SK-N-SH (cell line): ENCODE measurements at regions not wholly inside any gene's neighbourhood (a gene's known extent, or its start where the extent isn't known, plus 50 kb on each side); places are given as distances from the start of the nearest gene placed in this dataset.

Experiments
- CTCF ChIA-PET: fragments of 300-600, 350-600 bp; formaldehyde crosslinking; extraction: SDS; loops from one replicate; lab custom pipeline; 2021; lab: Yijun Ruan, JAX
- POLR2A ChIA-PET: fragments of 350-600 bp; sonication (Branson Sonifier 250); formaldehyde crosslinking; extraction: SDS; loops from one replicate; lab custom pipeline; 2020; ENCODE audit warnings: antibody characterized with exemption, inconsistent platforms; lab: Yijun Ruan, JAX
- DNase-seq: peaks from one replicate; pipeline ENCODE4 v3.0.0; 2012
- H2AFZ ChIP-seq: fragments of 200-600 bp; sonication (generic); 2 replicates; pipeline ENCODE4 v1.8.1; 2016; ENCODE audit warnings: antibody characterized with exemption, mild to moderate bottlenecking, low read depth
- H3F3A ChIP-seq: fragments of 200-600 bp; sonication (generic); replicated peaks from 2 replicates; pipeline ENCODE3; 2016; ENCODE audit warnings: antibody characterized with exemption, mild to moderate bottlenecking; ENCODE audit not compliant: insufficient read depth
- H3K27ac ChIP-seq, 2 experiments: fragments of 200-500 bp in 1 of 2; fragments of 200-600 bp in 1 of 2; sonication (Bioruptor generic) in 1 of 2; sonication (generic), shearing (Covaris generic) in 1 of 2; 2 replicates each; pipeline versions ENCODE4 v1.5.1 to v1.6.1; 2014 to 2016; ENCODE audit warnings: low read depth in 2 of 2, inconsistent platforms in 1 of 2, low read length in 1 of 2, mild to moderate bottlenecking in 1 of 2, mixed read lengths in 1 of 2
- H3K27me3 ChIP-seq: fragments of 200-600 bp; sonication (generic), shearing (Covaris generic); 2 replicates; pipeline ENCODE4 v1.6.1; 2016; ENCODE audit warnings: mixed run types; ENCODE audit not compliant: insufficient read depth
- H3K36me3 ChIP-seq, 2 experiments: fragments of 200-500 bp in 1 of 2; fragments of 200-600 bp in 1 of 2; sonication (Bioruptor generic) in 1 of 2; sonication (generic) in 1 of 2; replicated peaks in 1 of 2; 2 replicates each; pipeline versions ENCODE3 to v1.5.1; 2014 to 2016; ENCODE audit warnings: low read length in 1 of 2, mild to moderate bottlenecking in 1 of 2; ENCODE audit not compliant: insufficient read depth in 2 of 2, control insufficient read depth in 1 of 2
- H3K4me1 ChIP-seq, 2 experiments: fragments of 200-500 bp in 1 of 2; fragments of 200-600 bp in 1 of 2; sonication (Bioruptor generic) in 1 of 2; sonication (generic), shearing (Covaris generic) in 1 of 2; 2 replicates each; pipeline versions ENCODE4 v1.5.1 to v1.6.1; 2014 to 2016; ENCODE audit warnings: low read depth in 1 of 2, low read length in 1 of 2, mixed run types in 1 of 2; ENCODE audit not compliant: insufficient read depth in 2 of 2, control insufficient read depth in 1 of 2
- H3K4me2 ChIP-seq: fragments of 200-600 bp; sonication (generic), shearing (Covaris generic); 2 replicates; pipeline ENCODE4 v1.6.1; 2017; ENCODE audit warnings: mixed run types
- H3K4me3 ChIP-seq, 2 experiments: fragments of 200-500 bp in 1 of 2; fragments of 200-600 bp in 1 of 2; sonication (Bioruptor generic) in 1 of 2; sonication (generic), shearing (Covaris generic) in 1 of 2; 2 replicates each; pipeline versions ENCODE4 v1.5.1 to v1.8.1; 2014 to 2016; ENCODE audit warnings: low read depth in 2 of 2, inconsistent platforms in 1 of 2, low read length in 1 of 2, mild to moderate bottlenecking in 1 of 2, mixed read lengths in 1 of 2, moderate library complexity in 1 of 2
- H3K79me2 ChIP-seq: fragments of 200-600 bp; sonication (generic); 2 replicates; pipeline ENCODE4 v1.8.1; 2017; ENCODE audit warnings: mild to moderate bottlenecking; ENCODE audit not compliant: insufficient read depth
- H3K9ac ChIP-seq: fragments of 200-600 bp; sonication (generic); 2 replicates; pipeline ENCODE4 v1.6.1; 2017; ENCODE audit warnings: mixed run types
- H3K9me2 ChIP-seq: fragments of 200-600 bp; sonication (generic); 2 replicates; pipeline ENCODE4 v1.6.1; 2017; ENCODE audit warnings: mixed run types
- H3K9me3 ChIP-seq: fragments of 200-600 bp; sonication (generic); 2 replicates; pipeline ENCODE4 v1.6.1; 2017; ENCODE audit warnings: mixed run types, mild to moderate bottlenecking, moderate library complexity
- H4K20me1 ChIP-seq: fragments of 200-600 bp; sonication (generic); 2 replicates; pipeline ENCODE4 v1.6.1; 2017; ENCODE audit warnings: mild to moderate bottlenecking, mixed run types; ENCODE audit not compliant: insufficient read depth
- CHD2 ChIP-seq: fragments of 150-350 bp; IDR thresholded peaks from 2 replicates; pipeline ENCODE4 v1.6.1; 2018; ENCODE audit warnings: low read length; ENCODE audit not compliant: partially characterized antibody
- ELF1 ChIP-seq: IDR thresholded peaks from 2 replicates; pipeline ENCODE4 v1.4.0; 2012
- EP300 ChIP-seq, 2 experiments: IDR thresholded peaks; 2 replicates each; pipeline versions ENCODE4 v1.4.0 to v1.6.1; 2012; ENCODE audit warnings: borderline replicate concordance in 1 of 2, low read depth in 1 of 2, low read length in 1 of 2
- EZH2phosphoT487 ChIP-seq: fragments of 200-600 bp; sonication (generic); IDR thresholded peaks from 2 replicates; pipeline ENCODE4 v1.6.1; 2017; ENCODE audit warnings: low read depth, mixed run types, mild to moderate bottlenecking, antibody characterized with exemption, moderate library complexity, borderline replicate concordance
- FOSL2 ChIP-seq: IDR thresholded peaks from 2 replicates; pipeline ENCODE4 v1.4.0; 2012; ENCODE audit warnings: low read depth, mild to moderate bottlenecking, moderate library complexity, borderline replicate concordance
- GABPA ChIP-seq: IDR thresholded peaks from 2 replicates; pipeline ENCODE4 v1.4.0; 2012; ENCODE audit warnings: low read depth, mild to moderate bottlenecking
- JUND ChIP-seq: IDR thresholded peaks from 2 replicates; pipeline ENCODE4 v1.4.0; 2012
- MEF2A ChIP-seq: IDR thresholded peaks from 2 replicates; pipeline ENCODE4 v1.4.0; 2012; ENCODE audit warnings: low read depth, borderline replicate concordance
- NFIC ChIP-seq: IDR thresholded peaks from 2 replicates; pipeline ENCODE4 v1.4.0; 2012; ENCODE audit warnings: borderline replicate concordance
- NRF1 ChIP-seq: IDR thresholded peaks from 2 replicates; pipeline ENCODE4 v1.6.1; 2012; ENCODE audit warnings: low read depth, mild to moderate bottlenecking, low read length
- POLR2AphosphoS5 ChIP-seq: IDR thresholded peaks from 2 replicates; pipeline ENCODE4 v1.6.1; 2012; ENCODE audit warnings: low read depth, low read length
- RAD21 ChIP-seq: IDR thresholded peaks from 2 replicates; pipeline ENCODE4 v1.6.1; 2012; ENCODE audit warnings: mild to moderate bottlenecking, low read length
- RCOR1 ChIP-seq: fragments of 150-350 bp; IDR thresholded peaks from 2 replicates; pipeline ENCODE4 v1.6.1; 2017; ENCODE audit warnings: antibody characterized with exemption, low read length
- RXRA ChIP-seq: IDR thresholded peaks from 2 replicates; pipeline ENCODE4 v1.4.0; 2012; ENCODE audit warnings: low read depth, mild to moderate bottlenecking, borderline replicate concordance
- SIN3A ChIP-seq: IDR thresholded peaks from 2 replicates; pipeline ENCODE4 v1.6.1; 2012; ENCODE audit warnings: low read depth, mild to moderate bottlenecking, low read length, moderate library complexity, borderline replicate concordance
- TEAD4 ChIP-seq: IDR thresholded peaks from 2 replicates; pipeline ENCODE4 v1.4.0; 2012; ENCODE audit warnings: mild to moderate bottlenecking, borderline replicate concordance; ENCODE audit not compliant: insufficient read depth
- WGBS: methylation state at CpG from one replicate; pipeline ENCODE4 v1.1.6; 2017; ENCODE audit warnings: low lambda C conversion rate; 5-methylcytosine and 5-hydroxymethylcytosine counted together
- TF ChIP-seq, protein P1 (sequence below): IDR thresholded peaks from 2 replicates; pipeline ENCODE4 v1.4.0; 2012; ENCODE audit warnings: low read depth
- TF ChIP-seq, protein P2 (sequence below): fragments of 200-600 bp; sonication (generic); IDR thresholded peaks from 2 replicates; pipeline ENCODE4 v1.6.1; 2017; ENCODE audit warnings: antibody characterized with exemption, mild to moderate bottlenecking, moderate library complexity
- TF ChIP-seq, protein P3 (sequence below): IDR thresholded peaks from 2 replicates; pipeline ENCODE4 v1.6.1; 2012; ENCODE audit warnings: mild to moderate bottlenecking, low read depth, low read length, moderate library complexity
- TF ChIP-seq, protein P4 (sequence below): fragments of 150-350 bp; IDR thresholded peaks from 2 replicates; pipeline ENCODE4 v1.6.1; 2017; ENCODE audit warnings: antibody characterized with exemption, low read length, low read depth, borderline replicate concordance

DNA sequence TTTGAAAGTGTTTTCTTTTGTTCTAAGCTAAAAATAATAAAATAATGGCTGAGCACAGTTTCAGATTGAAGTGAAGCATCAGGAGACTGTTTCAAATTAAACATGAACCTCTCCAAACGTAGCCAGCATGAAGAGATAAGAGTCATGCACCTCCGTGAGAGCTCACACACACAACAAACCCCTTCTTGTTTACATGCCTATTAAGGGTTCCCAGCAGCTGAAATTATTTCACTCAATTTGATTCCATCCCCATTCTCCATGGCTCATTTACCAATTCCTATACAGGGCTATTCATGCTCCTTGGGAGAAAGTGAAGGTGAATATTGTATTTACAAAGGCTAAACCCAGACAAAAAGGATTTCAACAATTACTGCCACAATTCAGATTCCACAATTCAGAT is 954.1 kb upstream of the INTU start:
- Histone ChIP-seq H3K27ac (no peak overlapping the region), H3K4me3 (no peak overlapping the region), H3K36me3 (no peaks in the 10 kb centered on the region), H3K79me2 (no peaks in the 10 kb centered on the region), H3K9me2 (no peaks in the 10 kb centered on the region), H4K20me1 (no peaks in the 10 kb centered on the region), H3K27me3 (no peaks in the 10 kb centered on the region), H3K4me1 (no peaks in the 10 kb centered on the region), H2AFZ (no peak overlapping the region), H3K9ac (no peak overlapping the region)
- CTCF ChIA-PET: no interaction called here
- DNase-seq: no peak
- WGBS: 54% methylated on average over 2 of the region's 2 CpGs
- TF ChIP-seq, protein P1, sequence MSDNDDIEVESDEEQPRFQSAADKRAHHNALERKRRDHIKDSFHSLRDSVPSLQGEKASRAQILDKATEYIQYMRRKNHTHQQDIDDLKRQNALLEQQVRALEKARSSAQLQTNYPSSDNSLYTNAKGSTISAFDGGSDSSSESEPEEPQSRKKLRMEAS: no peak
- TF ChIP-seq ELF1: no peak
- TF ChIP-seq RCOR1: no peak
- TF ChIP-seq, protein P2, sequence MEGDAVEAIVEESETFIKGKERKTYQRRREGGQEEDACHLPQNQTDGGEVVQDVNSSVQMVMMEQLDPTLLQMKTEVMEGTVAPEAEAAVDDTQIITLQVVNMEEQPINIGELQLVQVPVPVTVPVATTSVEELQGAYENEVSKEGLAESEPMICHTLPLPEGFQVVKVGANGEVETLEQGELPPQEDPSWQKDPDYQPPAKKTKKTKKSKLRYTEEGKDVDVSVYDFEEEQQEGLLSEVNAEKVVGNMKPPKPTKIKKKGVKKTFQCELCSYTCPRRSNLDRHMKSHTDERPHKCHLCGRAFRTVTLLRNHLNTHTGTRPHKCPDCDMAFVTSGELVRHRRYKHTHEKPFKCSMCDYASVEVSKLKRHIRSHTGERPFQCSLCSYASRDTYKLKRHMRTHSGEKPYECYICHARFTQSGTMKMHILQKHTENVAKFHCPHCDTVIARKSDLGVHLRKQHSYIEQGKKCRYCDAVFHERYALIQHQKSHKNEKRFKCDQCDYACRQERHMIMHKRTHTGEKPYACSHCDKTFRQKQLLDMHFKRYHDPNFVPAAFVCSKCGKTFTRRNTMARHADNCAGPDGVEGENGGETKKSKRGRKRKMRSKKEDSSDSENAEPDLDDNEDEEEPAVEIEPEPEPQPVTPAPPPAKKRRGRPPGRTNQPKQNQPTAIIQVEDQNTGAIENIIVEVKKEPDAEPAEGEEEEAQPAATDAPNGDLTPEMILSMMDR: no peak
- TF ChIP-seq RXRA: no peak
- TF ChIP-seq EP300 (IDR thresholded peaks at IDR 0.05; ENCODE audit: borderline replicate concordance in 1 of 2, low read depth in 1 of 2, low read length in 1 of 2): no peak
- no peak for TF ChIP-seq SIN3A
- TF ChIP-seq NFIC: no peak
- TF ChIP-seq JUND: no peak
- TF ChIP-seq MEF2A: no peak
- no peak for TF ChIP-seq GABPA
- no peak for TF ChIP-seq TEAD4
- no peak for TF ChIP-seq EZH2phosphoT487
- TF ChIP-seq, protein P3, sequence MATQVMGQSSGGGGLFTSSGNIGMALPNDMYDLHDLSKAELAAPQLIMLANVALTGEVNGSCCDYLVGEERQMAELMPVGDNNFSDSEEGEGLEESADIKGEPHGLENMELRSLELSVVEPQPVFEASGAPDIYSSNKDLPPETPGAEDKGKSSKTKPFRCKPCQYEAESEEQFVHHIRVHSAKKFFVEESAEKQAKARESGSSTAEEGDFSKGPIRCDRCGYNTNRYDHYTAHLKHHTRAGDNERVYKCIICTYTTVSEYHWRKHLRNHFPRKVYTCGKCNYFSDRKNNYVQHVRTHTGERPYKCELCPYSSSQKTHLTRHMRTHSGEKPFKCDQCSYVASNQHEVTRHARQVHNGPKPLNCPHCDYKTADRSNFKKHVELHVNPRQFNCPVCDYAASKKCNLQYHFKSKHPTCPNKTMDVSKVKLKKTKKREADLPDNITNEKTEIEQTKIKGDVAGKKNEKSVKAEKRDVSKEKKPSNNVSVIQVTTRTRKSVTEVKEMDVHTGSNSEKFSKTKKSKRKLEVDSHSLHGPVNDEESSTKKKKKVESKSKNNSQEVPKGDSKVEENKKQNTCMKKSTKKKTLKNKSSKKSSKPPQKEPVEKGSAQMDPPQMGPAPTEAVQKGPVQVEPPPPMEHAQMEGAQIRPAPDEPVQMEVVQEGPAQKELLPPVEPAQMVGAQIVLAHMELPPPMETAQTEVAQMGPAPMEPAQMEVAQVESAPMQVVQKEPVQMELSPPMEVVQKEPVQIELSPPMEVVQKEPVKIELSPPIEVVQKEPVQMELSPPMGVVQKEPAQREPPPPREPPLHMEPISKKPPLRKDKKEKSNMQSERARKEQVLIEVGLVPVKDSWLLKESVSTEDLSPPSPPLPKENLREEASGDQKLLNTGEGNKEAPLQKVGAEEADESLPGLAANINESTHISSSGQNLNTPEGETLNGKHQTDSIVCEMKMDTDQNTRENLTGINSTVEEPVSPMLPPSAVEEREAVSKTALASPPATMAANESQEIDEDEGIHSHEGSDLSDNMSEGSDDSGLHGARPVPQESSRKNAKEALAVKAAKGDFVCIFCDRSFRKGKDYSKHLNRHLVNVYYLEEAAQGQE: no peak
- no peak for TF ChIP-seq POLR2AphosphoS5
- TF ChIP-seq, protein P4, sequence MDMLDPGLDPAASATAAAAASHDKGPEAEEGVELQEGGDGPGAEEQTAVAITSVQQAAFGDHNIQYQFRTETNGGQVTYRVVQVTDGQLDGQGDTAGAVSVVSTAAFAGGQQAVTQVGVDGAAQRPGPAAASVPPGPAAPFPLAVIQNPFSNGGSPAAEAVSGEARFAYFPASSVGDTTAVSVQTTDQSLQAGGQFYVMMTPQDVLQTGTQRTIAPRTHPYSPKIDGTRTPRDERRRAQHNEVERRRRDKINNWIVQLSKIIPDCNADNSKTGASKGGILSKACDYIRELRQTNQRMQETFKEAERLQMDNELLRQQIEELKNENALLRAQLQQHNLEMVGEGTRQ: no peak
- no peak for TF ChIP-seq RAD21
- TF ChIP-seq NRF1: no peak
- no peak for TF ChIP-seq CHD2
- no peak for TF ChIP-seq FOSL2
- TF ChIP-seq, all 33 proteins: peak for 0
- no peaks in the 10 kb centered on the region for H3F3A ChIP-seq
- H3K9me3 ChIP-seq: no peaks in the 10 kb centered on the region
- no peak overlapping the region for H3K4me2 ChIP-seq
- POLR2A ChIA-PET: no interaction called here
